OCI-LY3 (cell line): ENCODE measurements at regions not wholly inside any gene's neighbourhood (a gene's known extent, or its start where the extent isn't known, plus 50 kb on each side); places are given as distances from the start of the nearest gene placed in this dataset.

ENCODE experiments used
- CTCF ChIP-seq: fragments of 200-600, 300-600 bp; sonication (generic); IDR thresholded peaks from 2 replicates; pipeline ENCODE4 v1.5.1; 2014; ENCODE audit warnings: antibody characterized with exemption, low read length, low read depth
- EZH2phosphoT487 ChIP-seq: fragments of 200-600 bp; shearing (Covaris generic); IDR thresholded peaks from 2 replicates; pipeline ENCODE4 v1.6.1; 2018; ENCODE audit warnings: antibody characterized with exemption, mixed run types, low read depth

GRCh38 chr12:105843561-105843960 lies 295.2 kb downstream of the NUAK1 start:
- no peak for TF ChIP-seq CTCF
- TF ChIP-seq EZH2phosphoT487 = no peak
